ENCODE measurements at regions not wholly inside any gene's neighbourhood (a gene's known extent, or its start where the extent isn't known, plus 50 kb on each side); places are given as distances from the start of the nearest gene placed in this dataset.

DNA sequence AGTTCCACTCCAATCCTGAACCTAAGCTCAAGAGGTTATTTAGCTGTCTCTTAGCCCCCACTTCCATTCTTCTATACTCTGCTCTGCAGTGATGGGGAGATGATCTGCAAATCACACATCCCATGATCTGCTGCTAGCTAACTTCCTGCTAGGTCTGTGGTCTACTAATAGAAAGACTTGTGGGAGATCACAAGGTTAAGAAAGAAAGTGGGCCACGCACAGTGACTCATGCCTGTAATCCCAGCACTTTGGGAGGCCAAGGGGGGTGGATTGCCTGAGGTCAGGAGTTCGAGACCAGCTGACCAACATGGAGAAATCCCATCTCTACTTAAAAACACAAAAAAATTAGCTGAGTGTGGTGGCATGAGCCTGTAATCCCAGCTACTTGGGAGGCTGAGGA lies 471.1 kb upstream of the NWD2 start:
- Mint-ChIP-seq H3K9me3 (peaks cover 0 to 6% (median 1%) of the 10 kb centered on the region in 6 donors), H3K4me1 (no peaks in the 10 kb centered on the region), H3K4me3 (no peak overlapping the region), H3K27me3 (ENCODE audit: low read depth in 3 of 3) (no peaks in the 10 kb centered on the region), H3K27ac (no peak overlapping the region), H3K36me3 (no peaks in the 10 kb centered on the region)
- no peak for DNase-seq

GRCh38 chr4:36775544-36775943 lies 469.0 kb upstream of the NWD2 start:
- H3K4me1 Mint-ChIP-seq: no peaks in the 10 kb centered on the region
- DNase-seq: no peak
- peaks cover 0 to 6% (median 1%) of the 10 kb centered on the region in 6 donors for H3K9me3 Mint-ChIP-seq
- H3K36me3 Mint-ChIP-seq: no peaks in the 10 kb centered on the region
- H3K27me3 Mint-ChIP-seq (ENCODE audit: low read depth in 3 of 3): no peaks in the 10 kb centered on the region
- H3K4me3 Mint-ChIP-seq: no peak overlapping the region
- no peak overlapping the region for H3K27ac Mint-ChIP-seq

- H3K36me3 Mint-ChIP-seq: no peaks in the 10 kb centered on the region
- no peak overlapping the region for H3K4me3 Mint-ChIP-seq
- no peaks in the 10 kb centered on the region for H3K27me3 Mint-ChIP-seq (ENCODE audit: low read depth in 3 of 3)
- H3K4me1 Mint-ChIP-seq: no peaks in the 10 kb centered on the region
- no peak for DNase-seq
- H3K27ac Mint-ChIP-seq: no peak overlapping the region
- H3K9me3 Mint-ChIP-seq: peaks cover 0 to 9% (median under 1%) of the 10 kb centered on the region in 6 donors
Observed at GRCh38 chr4:36779601-36780000, 464.9 kb upstream of the NWD2 start.

DNA sequence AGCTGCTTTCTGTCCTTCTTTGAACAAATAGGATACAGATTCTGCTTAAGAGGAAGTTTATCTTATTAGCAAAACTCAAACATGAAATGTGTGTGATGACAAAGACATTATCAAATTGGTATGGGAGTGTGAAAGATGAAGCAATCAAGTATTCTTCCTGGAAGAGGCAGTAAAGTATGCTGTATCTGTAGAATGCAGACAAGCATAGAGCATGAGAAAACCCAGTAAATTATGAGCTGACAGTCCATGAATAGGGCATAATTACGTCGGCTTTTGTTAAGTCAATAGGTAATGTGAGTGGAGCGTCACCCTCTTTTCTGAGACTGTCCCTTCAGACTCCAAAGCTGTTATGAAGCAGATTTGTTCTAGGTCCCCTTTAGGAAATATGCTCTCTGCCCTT lies 458.6 kb upstream of the NWD2 start:
- Mint-ChIP-seq H3K9me3 (peaks cover 0 to 7% (median 2%) of the 10 kb centered on the region in 6 donors), H3K4me3 (no peak overlapping the region), H3K27me3 (ENCODE audit: low read depth in 3 of 3) (peaks cover 0 to 2% (median 0%) of the 10 kb centered on the region in 3 donors), H3K27ac (no peak overlapping the region), H3K4me1 (no peaks in the 10 kb centered on the region), H3K36me3 (no peaks in the 10 kb centered on the region)
- no peak for DNase-seq

DNA sequence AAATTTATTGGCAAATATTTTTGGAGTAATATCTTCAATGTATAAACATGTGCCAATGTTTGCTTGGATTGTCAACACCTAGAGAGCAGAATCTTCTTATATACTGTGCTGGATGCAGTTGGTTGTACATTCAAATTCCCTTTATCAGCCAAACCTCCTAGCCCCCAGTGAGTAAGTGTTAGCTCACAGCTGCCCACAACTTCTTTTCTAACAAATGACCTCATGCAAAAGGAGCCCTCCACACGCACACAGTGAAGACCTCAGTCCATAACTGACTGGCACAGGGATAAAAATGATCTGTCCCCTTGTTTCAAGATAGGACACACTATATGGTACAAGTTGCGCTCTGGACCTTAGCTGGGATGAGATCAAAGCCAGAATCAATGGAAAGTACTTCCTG lies 458.0 kb upstream of the NWD2 start:
- no peak overlapping the region for H3K4me3 Mint-ChIP-seq
- H3K36me3 Mint-ChIP-seq: no peaks in the 10 kb centered on the region
- peaks cover 0 to 2% (median 0%) of the 10 kb centered on the region in 3 donors for H3K27me3 Mint-ChIP-seq (ENCODE audit: low read depth in 3 of 3)

GRCh38 chr4:36794716-36795115 lies 449.8 kb upstream of the NWD2 start:
- H3K27ac Mint-ChIP-seq: no peak overlapping the region
- no peaks in the 10 kb centered on the region for H3K27me3 Mint-ChIP-seq (ENCODE audit: low read depth in 3 of 3)
- no peaks in the 10 kb centered on the region for H3K4me1 Mint-ChIP-seq
- no peak for DNase-seq
- peaks cover 2 to 17% (median 6%) of the 10 kb centered on the region in 6 donors for H3K9me3 Mint-ChIP-seq
- H3K36me3 Mint-ChIP-seq: no peaks in the 10 kb centered on the region
- no peak overlapping the region for H3K4me3 Mint-ChIP-seq

More for the DNA sequence above, 458.0 kb upstream of the NWD2 start:
- H3K4me1 Mint-ChIP-seq: no peaks in the 10 kb centered on the region
- H3K27ac Mint-ChIP-seq: no peak overlapping the region
- DNase-seq: no peak
- H3K9me3 Mint-ChIP-seq: peaks cover 0 to 7% (median 2%) of the 10 kb centered on the region in 6 donors

- no peak for DNase-seq
- H3K4me3 Mint-ChIP-seq: no peak overlapping the region
- peaks cover 0 to 2% (median 0%) of the 10 kb centered on the region in 3 donors for H3K27me3 Mint-ChIP-seq (ENCODE audit: low read depth in 3 of 3)
- H3K27ac Mint-ChIP-seq: no peak overlapping the region
- peaks cover 0 to 14% (median 6%) of the 10 kb centered on the region in 6 donors for H3K9me3 Mint-ChIP-seq
- H3K4me1 Mint-ChIP-seq: no peaks in the 10 kb centered on the region
- H3K36me3 Mint-ChIP-seq: no peaks in the 10 kb centered on the region
Observed at GRCh38 chr4:36812149-36812548, 432.4 kb upstream of the NWD2 start.

GRCh38 chr4:36815536-36815935 lies 429.0 kb upstream of the NWD2 start:
- Mint-ChIP-seq H3K27me3 (ENCODE audit: low read depth in 3 of 3) (peaks cover 0 to 2% (median 0%) of the 10 kb centered on the region in 3 donors), H3K4me3 (no peak overlapping the region), H3K27ac (no peak overlapping the region), H3K9me3 (peaks cover 0 to 13% (median 8%) of the 10 kb centered on the region in 6 donors), H3K4me1 (no peaks in the 10 kb centered on the region), H3K36me3 (no peaks in the 10 kb centered on the region)
- DNase-seq: no peak

DNA sequence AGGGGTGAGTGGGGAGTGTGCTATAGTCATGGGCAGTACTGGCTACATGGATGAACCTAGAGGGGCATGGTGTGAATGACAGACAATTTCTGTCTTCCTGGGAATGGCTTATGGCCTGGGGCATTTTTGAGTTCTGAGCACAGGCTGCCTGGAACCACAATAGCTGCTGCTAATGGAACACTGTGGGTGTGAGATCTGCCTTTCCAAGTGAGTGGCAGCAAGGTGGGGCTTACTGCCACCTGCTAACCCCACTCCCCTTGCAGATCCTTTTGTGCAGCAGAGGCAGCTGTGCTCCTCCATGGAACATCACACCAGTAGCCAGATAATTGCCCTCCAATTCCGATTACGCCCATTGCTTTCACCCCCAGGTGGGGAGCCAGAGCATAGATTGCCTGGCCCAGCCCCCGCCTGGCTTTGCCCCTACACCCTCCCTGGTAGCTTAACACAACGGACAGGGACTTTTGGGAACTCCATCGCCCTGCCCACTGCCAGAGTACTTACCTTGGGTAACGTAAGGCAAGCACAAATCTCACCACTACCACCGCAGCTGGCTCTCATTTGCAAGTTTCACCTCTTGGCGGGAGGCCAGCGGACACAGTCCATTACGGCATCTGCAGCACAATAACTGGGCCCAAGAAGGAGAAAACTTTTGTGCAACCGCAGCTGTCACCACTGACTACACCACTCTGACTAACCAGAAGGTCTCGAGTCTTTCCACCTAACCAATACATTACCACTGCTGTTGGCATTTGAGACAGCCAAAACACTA lies 421.2 kb upstream of the NWD2 start:
- no peak for DNase-seq
- Mint-ChIP-seq H3K27ac (no peak overlapping the region), H3K4me1 (no peaks in the 10 kb centered on the region), H3K27me3 (ENCODE audit: low read depth in 3 of 3) (peaks cover 0 to 2% (median 1%) of the 10 kb centered on the region in 3 donors), H3K9me3 (peaks cover 2 to 29% (median 9%) of the 10 kb centered on the region in 6 donors), H3K4me3 (no peak overlapping the region), H3K36me3 (peaks cover 0 to 4% (median 0%) of the 10 kb centered on the region in 3 donors)

GRCh38 chr4:36824682-36825081 lies 419.9 kb upstream of the NWD2 start:
- no peak for DNase-seq
- Mint-ChIP-seq H3K27ac (no peak overlapping the region), H3K4me3 (no peak overlapping the region), H3K4me1 (no peaks in the 10 kb centered on the region), H3K27me3 (ENCODE audit: low read depth in 3 of 3) (peaks cover 0 to 2% (median 1%) of the 10 kb centered on the region in 3 donors), H3K36me3 (peaks cover 0 to 4% (median 0%) of the 10 kb centered on the region in 3 donors), H3K9me3 (peaks cover 2 to 25% (median 9%) of the 10 kb centered on the region in 6 donors)

- Mint-ChIP-seq H3K9me3 (peaks cover 0 to 12% (median 1%) of the 10 kb centered on the region in 6 donors), H3K4me1 (no peaks in the 10 kb centered on the region), H3K27me3 (ENCODE audit: low read depth in 3 of 3) (peaks cover 0 to 2% (median 0%) of the 10 kb centered on the region in 3 donors), H3K4me3 (no peak overlapping the region), H3K27ac (no peak overlapping the region), H3K36me3 (no peaks in the 10 kb centered on the region)
- no peak for DNase-seq
Observed at GRCh38 chr4:36835246-36835645, 409.3 kb upstream of the NWD2 start.

DNA sequence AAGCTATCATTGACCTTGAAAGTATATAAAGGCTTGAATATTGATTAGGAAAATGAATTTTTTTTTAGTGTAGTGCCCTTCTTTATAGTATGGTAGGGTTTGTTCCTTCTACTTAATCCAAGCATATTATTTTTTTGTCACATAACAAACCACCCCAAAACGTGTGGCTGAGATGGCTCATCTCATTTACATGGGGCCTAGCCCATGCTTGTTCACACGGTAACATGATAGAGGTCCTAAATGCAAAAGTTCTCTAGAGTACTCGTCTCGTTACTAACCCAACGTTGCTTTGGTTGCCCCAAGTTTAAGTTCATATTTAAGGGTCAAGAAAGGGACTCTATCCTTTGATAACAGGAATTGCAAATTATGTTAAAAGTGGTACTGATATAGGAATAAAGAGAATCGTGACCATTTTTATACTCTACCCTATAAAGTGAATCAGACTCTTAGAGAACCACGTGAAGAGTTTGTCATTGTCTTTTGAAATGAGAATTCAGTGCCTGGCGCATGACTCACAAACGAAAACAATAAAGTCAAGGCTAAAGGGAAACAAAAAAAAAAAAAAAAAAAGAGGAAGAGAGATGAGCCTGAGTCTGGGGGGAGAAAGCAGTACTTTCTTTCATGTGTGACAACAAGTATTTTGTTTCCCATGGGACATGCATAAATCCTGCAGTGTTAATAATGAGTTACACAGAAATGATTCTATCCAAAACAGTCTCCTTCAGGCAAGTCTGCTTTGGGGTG lies 402.8 kb upstream of the NWD2 start:
- Mint-ChIP-seq H3K9me3 (peaks cover 0 to 1% (median 0%) of the 10 kb centered on the region in 6 donors), H3K4me3 (no peak overlapping the region), H3K4me1 (no peaks in the 10 kb centered on the region), H3K27ac (no peak overlapping the region), H3K36me3 (no peaks in the 10 kb centered on the region), H3K27me3 (ENCODE audit: low read depth in 3 of 3) (no peaks in the 10 kb centered on the region)
- DNase-seq: no peak

- DNase-seq: no peak
- no peaks in the 10 kb centered on the region for H3K4me1 Mint-ChIP-seq
- H3K27ac Mint-ChIP-seq: no peak overlapping the region
Observed at GRCh38 chr4:36844448-36844847, 400.1 kb upstream of the NWD2 start.

GRCh38 chr4:36852856-36853255 lies 391.7 kb upstream of the NWD2 start:
- Mint-ChIP-seq H3K36me3 (no peaks in the 10 kb centered on the region), H3K27me3 (ENCODE audit: low read depth in 3 of 3) (peaks cover 0 to 1% (median 1%) of the 10 kb centered on the region in 3 donors), H3K4me3 (no peak overlapping the region), H3K4me1 (no peaks in the 10 kb centered on the region), H3K27ac (no peak overlapping the region), H3K9me3 (peaks cover 0 to 10% (median 5%) of the 10 kb centered on the region in 6 donors)
- no peak for DNase-seq

More at GRCh38 chr4:36844448-36844847, 400.1 kb upstream of the NWD2 start:
- peaks cover 0 to 5% (median under 1%) of the 10 kb centered on the region in 6 donors for H3K9me3 Mint-ChIP-seq
- H3K27me3 Mint-ChIP-seq (ENCODE audit: low read depth in 3 of 3): no peaks in the 10 kb centered on the region
- H3K36me3 Mint-ChIP-seq: no peaks in the 10 kb centered on the region
- H3K4me3 Mint-ChIP-seq: no peak overlapping the region

Measured in immature natural killer cell (primary cell).